ENCODE measurements at regions not wholly inside any gene's neighbourhood (a gene's known extent, or its start where the extent isn't known, plus 50 kb on each side); places are given as distances from the start of the nearest gene placed in this dataset.

- no peaks in the 10 kb centered on the region for H3K4me1 ChIP-seq
- H3K27ac ChIP-seq = no peak overlapping the region
- no peak overlapping the region for H3K4me3 ChIP-seq
- ATAC-seq = no peak
- H3K27me3 ChIP-seq = no peaks in the 10 kb centered on the region
- H3K9me3 ChIP-seq = no peaks in the 10 kb centered on the region
- no peak for TF ChIP-seq EP300 (IDR thresholded peaks at IDR 0.05)
- TF ChIP-seq, protein P1, sequence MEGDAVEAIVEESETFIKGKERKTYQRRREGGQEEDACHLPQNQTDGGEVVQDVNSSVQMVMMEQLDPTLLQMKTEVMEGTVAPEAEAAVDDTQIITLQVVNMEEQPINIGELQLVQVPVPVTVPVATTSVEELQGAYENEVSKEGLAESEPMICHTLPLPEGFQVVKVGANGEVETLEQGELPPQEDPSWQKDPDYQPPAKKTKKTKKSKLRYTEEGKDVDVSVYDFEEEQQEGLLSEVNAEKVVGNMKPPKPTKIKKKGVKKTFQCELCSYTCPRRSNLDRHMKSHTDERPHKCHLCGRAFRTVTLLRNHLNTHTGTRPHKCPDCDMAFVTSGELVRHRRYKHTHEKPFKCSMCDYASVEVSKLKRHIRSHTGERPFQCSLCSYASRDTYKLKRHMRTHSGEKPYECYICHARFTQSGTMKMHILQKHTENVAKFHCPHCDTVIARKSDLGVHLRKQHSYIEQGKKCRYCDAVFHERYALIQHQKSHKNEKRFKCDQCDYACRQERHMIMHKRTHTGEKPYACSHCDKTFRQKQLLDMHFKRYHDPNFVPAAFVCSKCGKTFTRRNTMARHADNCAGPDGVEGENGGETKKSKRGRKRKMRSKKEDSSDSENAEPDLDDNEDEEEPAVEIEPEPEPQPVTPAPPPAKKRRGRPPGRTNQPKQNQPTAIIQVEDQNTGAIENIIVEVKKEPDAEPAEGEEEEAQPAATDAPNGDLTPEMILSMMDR (IDR thresholded peaks at IDR 0.05) = no peak
- TF ChIP-seq POLR2AphosphoS5 (IDR thresholded peaks at IDR 0.05) = no peak
- TF ChIP-seq POLR2A (IDR thresholded peaks at IDR 0.05) = no peak
- no peaks in the 10 kb centered on the region for H3K36me3 ChIP-seq
- WGBS, 2 donors (ENCODE audit: low coverage in 1 of 2) = 63 to 78% methylated on average over 5 to 6 of the region's 6 CpGs
Observed at GRCh38 chr18:56112013-56112749, 524.2 kb upstream of the TCF4 start.

GRCh38 chr18:56109757-56110156 lies 521.8 kb upstream of the TCF4 start:
- TF ChIP-seq, protein P1 (IDR thresholded peaks at IDR 0.05) = no peak
- TF ChIP-seq POLR2A (IDR thresholded peaks at IDR 0.05) (no peak), POLR2AphosphoS5 (IDR thresholded peaks at IDR 0.05) (no peak), EP300 (IDR thresholded peaks at IDR 0.05) (no peak)
- Histone ChIP-seq H3K27ac (no peak overlapping the region), H3K36me3 (no peaks in the 10 kb centered on the region), H3K4me3 (no peak overlapping the region), H3K4me1 (no peaks in the 10 kb centered on the region), H3K9me3 (peaks cover 0 to 2% (median 0%) of the 10 kb centered on the region in 3 donors), H3K27me3 (no peaks in the 10 kb centered on the region)
- no peak for ATAC-seq
- 83 to 92% methylated on average over 2 to 4 of the region's 5 CpGs for whole genome bisulfite sequencing, 2 donors (ENCODE audit: low coverage in 1 of 2)

- no peak for ATAC-seq
- no peaks in the 10 kb centered on the region for H3K27me3 ChIP-seq
- H3K9me3 ChIP-seq = peaks cover 0 to 9% (median 0%) of the 10 kb centered on the region in 3 donors
- H3K4me3 ChIP-seq = no peak overlapping the region
- no peaks in the 10 kb centered on the region for H3K36me3 ChIP-seq
- TF ChIP-seq POLR2A (IDR thresholded peaks at IDR 0.05) (no peak), EP300 (IDR thresholded peaks at IDR 0.05) (no peak), POLR2AphosphoS5 (IDR thresholded peaks at IDR 0.05) (no peak)
- TF ChIP-seq, protein P1 (IDR thresholded peaks at IDR 0.05) = no peak
- no peaks in the 10 kb centered on the region for H3K4me1 ChIP-seq
- WGBS, 2 donors (ENCODE audit: low coverage in 1 of 2) = 77 to 82% methylated on average over 2 to 4 of the region's 4 CpGs
- no peak overlapping the region for H3K27ac ChIP-seq
Observed at GRCh38 chr18:56108478-56109367, 520.7 kb upstream of the TCF4 start.

DNA sequence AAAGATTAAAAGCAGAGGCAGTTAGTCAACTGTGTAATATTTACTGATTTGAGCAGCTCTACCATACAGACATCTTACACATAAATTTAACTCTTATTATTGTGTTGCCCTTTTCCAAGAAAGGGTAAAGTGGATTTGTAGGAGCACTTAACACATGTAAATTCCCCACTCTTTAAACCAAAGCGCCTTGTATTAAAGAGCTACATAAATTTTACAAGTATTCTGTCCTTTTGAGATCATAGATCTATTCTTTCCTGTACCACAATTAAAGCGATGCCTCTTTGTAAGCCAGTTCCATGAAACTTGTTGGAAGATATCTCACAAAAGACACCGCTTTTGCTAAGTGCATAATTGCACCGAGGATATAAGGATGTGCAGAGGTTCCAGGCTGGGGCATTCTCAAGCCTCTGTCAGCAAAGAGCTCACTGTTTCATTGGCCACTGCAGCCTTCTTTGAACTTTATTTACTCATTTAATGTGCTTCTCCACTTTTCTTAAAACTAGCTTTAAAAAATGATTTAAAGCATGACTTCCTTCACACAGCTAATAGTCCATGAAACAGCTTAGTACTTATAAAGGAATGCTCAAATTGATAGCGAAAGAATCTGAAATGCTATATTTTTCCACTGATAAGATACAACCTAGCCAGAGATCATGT lies 520.0 kb upstream of the TCF4 start:
- Histone ChIP-seq H3K4me3 (no peak overlapping the region), H3K27ac (no peak overlapping the region), H3K4me1 (no peaks in the 10 kb centered on the region), H3K27me3 (no peaks in the 10 kb centered on the region), H3K36me3 (no peaks in the 10 kb centered on the region), H3K9me3 (peaks cover 0 to 9% (median 0%) of the 10 kb centered on the region in 3 donors)
- WGBS, 2 donors (ENCODE audit: low coverage in 1 of 2) = 74 to 85% methylated on average over 5 of the region's 5 CpGs
- TF ChIP-seq, protein P1 (IDR thresholded peaks at IDR 0.05) = no peak
- TF ChIP-seq EP300 (IDR thresholded peaks at IDR 0.05) = no peak
- TF ChIP-seq POLR2A (IDR thresholded peaks at IDR 0.05) = no peak
- no peak for TF ChIP-seq POLR2AphosphoS5 (IDR thresholded peaks at IDR 0.05)
- ATAC-seq = no peak

Measured in gastroesophageal sphincter (tissue), 4 donors.